ENCODE measurements at regions not wholly inside any gene's neighbourhood (a gene's known extent, or its start where the extent isn't known, plus 50 kb on each side); places are given as distances from the start of the nearest gene placed in this dataset.
A peak's percentile ranks its signal among the peaks of the same experiment; 100 is the strongest.
"Not testable (repeated sequence)": the region's sequence is repeated elsewhere in the genome, so short reads cannot be mapped to it uniquely, and the experiment has no call there.

DNA sequence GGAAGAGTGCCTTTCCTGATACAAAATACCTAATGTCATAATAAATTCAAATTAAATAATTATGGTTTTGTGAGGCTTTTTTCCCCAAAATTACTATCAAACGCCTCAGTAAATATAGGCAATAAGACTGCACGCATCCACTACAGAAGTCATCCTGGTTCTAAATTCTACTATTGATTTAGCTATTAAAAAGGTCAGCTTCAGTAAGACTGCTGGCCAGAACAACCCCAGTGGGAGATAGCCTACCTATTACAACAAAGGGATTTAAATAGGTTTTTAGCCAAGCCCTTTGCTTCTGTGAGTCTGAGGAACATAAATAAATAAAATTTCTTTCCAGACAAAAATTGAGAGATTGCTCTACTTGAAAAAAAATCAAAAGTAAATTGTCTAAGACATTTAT is 132.1 kb downstream of the PLPPR4 start (continued):
- TF ChIP-seq, protein P1, sequence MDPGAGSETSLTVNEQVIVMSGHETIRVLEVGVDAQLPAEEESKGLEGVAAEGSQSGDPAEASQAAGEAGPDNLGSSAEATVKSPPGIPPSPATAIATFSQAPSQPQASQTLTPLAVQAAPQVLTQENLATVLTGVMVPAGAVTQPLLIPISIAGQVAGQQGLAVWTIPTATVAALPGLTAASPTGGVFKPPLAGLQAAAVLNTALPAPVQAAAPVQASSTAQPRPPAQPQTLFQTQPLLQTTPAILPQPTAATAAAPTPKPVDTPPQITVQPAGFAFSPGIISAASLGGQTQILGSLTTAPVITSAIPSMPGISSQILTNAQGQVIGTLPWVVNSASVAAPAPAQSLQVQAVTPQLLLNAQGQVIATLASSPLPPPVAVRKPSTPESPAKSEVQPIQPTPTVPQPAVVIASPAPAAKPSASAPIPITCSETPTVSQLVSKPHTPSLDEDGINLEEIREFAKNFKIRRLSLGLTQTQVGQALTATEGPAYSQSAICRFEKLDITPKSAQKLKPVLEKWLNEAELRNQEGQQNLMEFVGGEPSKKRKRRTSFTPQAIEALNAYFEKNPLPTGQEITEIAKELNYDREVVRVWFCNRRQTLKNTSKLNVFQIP (CRISPR knock-in tag; IDR thresholded peaks at IDR 0.05; ENCODE audit: borderline replicate concordance, low read depth), result no peak
- TF ChIP-seq ZNF565 (CRISPR knock-in tag; conservative IDR thresholded peaks at IDR 0.05; ENCODE audit: low read depth) (no peak), ZNF70 (CRISPR knock-in tag; IDR thresholded peaks at IDR 0.05) (no peak), CSRNP3 (CRISPR knock-in tag; IDR thresholded peaks at IDR 0.05) (no peak), BACH2 (CRISPR knock-in tag; IDR thresholded peaks at IDR 0.05; ENCODE audit: borderline replicate concordance) (no peak), GLIS3 (CRISPR knock-in tag; IDR thresholded peaks at IDR 0.05) (no peak), TCF4 (CRISPR knock-in tag; IDR thresholded peaks at IDR 0.05; ENCODE audit: borderline replicate concordance) (no peak)

- ATAC-seq, result no peak
- TF ChIP-seq, protein P2, sequence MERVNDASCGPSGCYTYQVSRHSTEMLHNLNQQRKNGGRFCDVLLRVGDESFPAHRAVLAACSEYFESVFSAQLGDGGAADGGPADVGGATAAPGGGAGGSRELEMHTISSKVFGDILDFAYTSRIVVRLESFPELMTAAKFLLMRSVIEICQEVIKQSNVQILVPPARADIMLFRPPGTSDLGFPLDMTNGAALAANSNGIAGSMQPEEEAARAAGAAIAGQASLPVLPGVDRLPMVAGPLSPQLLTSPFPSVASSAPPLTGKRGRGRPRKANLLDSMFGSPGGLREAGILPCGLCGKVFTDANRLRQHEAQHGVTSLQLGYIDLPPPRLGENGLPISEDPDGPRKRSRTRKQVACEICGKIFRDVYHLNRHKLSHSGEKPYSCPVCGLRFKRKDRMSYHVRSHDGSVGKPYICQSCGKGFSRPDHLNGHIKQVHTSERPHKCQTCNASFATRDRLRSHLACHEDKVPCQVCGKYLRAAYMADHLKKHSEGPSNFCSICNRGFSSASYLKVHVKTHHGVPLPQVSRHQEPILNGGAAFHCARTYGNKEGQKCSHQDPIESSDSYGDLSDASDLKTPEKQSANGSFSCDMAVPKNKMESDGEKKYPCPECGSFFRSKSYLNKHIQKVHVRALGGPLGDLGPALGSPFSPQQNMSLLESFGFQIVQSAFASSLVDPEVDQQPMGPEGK (CRISPR knock-in tag; IDR thresholded peaks at IDR 0.05; ENCODE audit: borderline replicate concordance), result no peak
Observed at GRCh38 chr1:99397029-99397428, 132.7 kb downstream of the PLPPR4 start.

- no peak for ATAC-seq
- TF ChIP-seq SNAI2 (CRISPR knock-in tag; IDR thresholded peaks at IDR 0.05) (no peak), PPARA (CRISPR knock-in tag; IDR thresholded peaks at IDR 0.05; ENCODE audit: borderline replicate concordance) (no peak), ISL1 (CRISPR knock-in tag; IDR thresholded peaks at IDR 0.05) (no peak), ZNF8 (CRISPR knock-in tag; IDR thresholded peaks at IDR 0.05) (no peak)
- TF ChIP-seq, protein P3, sequence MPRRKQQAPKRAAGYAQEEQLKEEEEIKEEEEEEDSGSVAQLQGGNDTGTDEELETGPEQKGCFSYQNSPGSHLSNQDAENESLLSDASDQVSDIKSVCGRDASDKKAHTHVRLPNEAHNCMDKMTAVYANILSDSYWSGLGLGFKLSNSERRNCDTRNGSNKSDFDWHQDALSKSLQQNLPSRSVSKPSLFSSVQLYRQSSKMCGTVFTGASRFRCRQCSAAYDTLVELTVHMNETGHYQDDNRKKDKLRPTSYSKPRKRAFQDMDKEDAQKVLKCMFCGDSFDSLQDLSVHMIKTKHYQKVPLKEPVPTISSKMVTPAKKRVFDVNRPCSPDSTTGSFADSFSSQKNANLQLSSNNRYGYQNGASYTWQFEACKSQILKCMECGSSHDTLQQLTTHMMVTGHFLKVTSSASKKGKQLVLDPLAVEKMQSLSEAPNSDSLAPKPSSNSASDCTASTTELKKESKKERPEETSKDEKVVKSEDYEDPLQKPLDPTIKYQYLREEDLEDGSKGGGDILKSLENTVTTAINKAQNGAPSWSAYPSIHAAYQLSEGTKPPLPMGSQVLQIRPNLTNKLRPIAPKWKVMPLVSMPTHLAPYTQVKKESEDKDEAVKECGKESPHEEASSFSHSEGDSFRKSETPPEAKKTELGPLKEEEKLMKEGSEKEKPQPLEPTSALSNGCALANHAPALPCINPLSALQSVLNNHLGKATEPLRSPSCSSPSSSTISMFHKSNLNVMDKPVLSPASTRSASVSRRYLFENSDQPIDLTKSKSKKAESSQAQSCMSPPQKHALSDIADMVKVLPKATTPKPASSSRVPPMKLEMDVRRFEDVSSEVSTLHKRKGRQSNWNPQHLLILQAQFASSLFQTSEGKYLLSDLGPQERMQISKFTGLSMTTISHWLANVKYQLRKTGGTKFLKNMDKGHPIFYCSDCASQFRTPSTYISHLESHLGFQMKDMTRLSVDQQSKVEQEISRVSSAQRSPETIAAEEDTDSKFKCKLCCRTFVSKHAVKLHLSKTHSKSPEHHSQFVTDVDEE (CRISPR knock-in tag; IDR thresholded peaks at IDR 0.05), result no peak
Observed at GRCh38 chr1:99397863-99398262, 133.6 kb downstream of the PLPPR4 start.

DNA sequence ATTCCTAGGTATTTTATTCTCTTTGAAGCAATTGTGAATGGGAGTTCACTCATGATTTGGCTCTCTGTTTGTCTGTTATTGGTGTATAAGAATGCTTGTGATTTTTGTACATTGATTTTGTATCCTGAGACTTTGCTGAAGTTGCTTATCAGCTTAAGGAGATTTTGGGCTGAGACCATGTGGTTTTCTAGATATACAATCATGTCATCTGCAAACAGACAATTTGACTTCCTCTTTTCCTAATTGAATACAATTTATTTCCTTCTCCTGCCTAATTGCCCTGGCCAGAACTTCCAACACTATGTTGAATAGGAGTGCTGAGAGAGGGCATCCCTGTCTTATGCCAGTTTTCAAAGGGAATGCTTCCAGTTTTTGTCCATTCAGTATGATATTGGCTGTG is 137.3 kb downstream of the PLPPR4 start:
- ATAC-seq, result not testable (repeated sequence)

DNA sequence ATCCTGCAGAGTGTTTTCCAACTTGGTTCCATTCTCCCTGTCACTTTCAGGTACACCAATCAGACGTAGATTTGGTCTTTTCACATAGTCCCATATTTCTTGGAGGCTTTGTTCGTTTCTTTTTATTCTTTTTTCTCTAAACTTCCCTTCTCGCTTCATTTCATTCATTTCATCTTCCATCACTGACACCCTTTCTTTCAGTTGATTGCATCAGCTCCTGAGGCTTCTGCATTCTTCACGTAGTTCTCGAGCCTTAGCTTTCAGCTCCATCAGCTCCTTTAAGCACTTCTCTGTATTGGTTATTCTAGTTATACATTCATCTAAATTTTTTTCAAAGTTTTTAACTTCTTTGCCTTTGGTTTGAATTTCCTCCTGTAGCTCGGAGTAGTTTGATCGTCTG is 140.1 kb downstream of the PLPPR4 start:
- ATAC-seq, result not testable (repeated sequence)

DNA sequence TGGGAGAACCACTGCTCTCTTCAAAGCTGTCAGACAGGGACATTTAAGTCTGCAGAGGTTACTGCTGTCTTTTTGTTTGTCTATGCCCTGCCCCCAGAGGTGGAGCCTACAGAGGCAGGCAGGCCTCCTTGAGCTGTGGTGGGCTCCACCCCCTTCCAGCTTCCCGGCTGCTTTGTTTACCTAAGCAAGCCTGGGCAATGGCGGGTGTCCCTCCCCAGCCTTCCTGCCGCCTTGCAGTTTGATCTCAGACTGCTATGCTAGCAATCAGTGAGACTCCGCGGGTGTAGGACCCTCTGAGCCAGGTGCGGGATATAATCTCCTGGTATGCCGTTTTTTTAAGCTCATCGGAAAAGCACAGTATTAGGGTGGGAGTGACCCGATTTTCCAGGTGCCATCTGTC is 141.0 kb downstream of the PLPPR4 start:
- ATAC-seq, result not testable (repeated sequence)

DNA sequence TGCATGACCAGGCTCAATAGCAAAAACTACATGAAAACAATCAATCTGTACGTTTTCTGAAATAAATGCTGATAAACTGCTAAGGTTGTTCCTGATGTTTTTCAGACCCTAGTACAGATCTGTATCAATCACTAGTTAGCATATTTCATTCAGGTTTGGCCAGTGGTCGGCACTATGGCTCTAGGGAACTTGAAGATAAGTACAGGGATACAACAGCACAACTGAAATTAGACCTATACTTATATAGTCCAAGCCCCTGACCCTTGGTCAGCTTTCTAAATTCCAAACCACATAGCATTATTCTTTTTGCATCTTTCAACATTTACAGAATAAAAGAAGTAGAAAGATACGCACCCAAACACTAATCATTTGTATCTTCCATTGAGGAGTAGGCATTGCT is 142.7 kb downstream of the PLPPR4 start:
- ATAC-seq, result peak; percentile 49; the same call in 2 of the 3 replicates
- TF ChIP-seq BACH2 (CRISPR knock-in tag; IDR thresholded peaks at IDR 0.05; ENCODE audit: borderline replicate concordance) (no peak), CSDC2 (CRISPR knock-in tag; IDR thresholded peaks at IDR 0.05) (no peak), CREB5 (CRISPR knock-in tag; IDR thresholded peaks at IDR 0.05; ENCODE audit: low read depth) (no peak), ZC3H10 (CRISPR knock-in tag; IDR thresholded peaks at IDR 0.05) (no peak), TOX (CRISPR knock-in tag; IDR thresholded peaks at IDR 0.05; ENCODE audit: borderline replicate concordance) (no peak), ZFP30 (CRISPR knock-in tag; IDR thresholded peaks at IDR 0.05) (no peak), TCF4 (CRISPR knock-in tag; IDR thresholded peaks at IDR 0.05; ENCODE audit: borderline replicate concordance) (no peak)
- TF ChIP-seq, protein P1 (CRISPR knock-in tag; IDR thresholded peaks at IDR 0.05; ENCODE audit: borderline replicate concordance, low read depth), result no peak
- TF ChIP-seq, protein P3 (CRISPR knock-in tag; IDR thresholded peaks at IDR 0.05), result no peak

Measured in SK-N-SH treated with all-trans-retinoic acid at 6 μM for 48 hours (cell line).